Sigmoid colon (tissue), 6 donors: ENCODE measurements at regions not wholly inside any gene's neighbourhood (a gene's known extent, or its start where the extent isn't known, plus 50 kb on each side); places are given as distances from the start of the nearest gene placed in this dataset.

Experiments
- DNase-seq: peaks from one replicate; pipeline ENCODE4 v3.0.0-alpha.2; 2019
- H3K27ac ChIP-seq, 4 donors: fragments of 200-600 bp; sonication (generic); one replicate each; pipeline ENCODE4 v1.5.1; 2016 to 2019; ENCODE audit warnings: mild to moderate bottlenecking in 1 of 4
- H3K27me3 ChIP-seq, 3 donors: fragments of 200-600 bp; sonication (generic); one replicate each; pipeline ENCODE4 v1.5.1; 2019; ENCODE audit warnings: mild to moderate bottlenecking in 1 of 3
- H3K36me3 ChIP-seq, 4 donors: fragments of 200-600 bp; sonication (generic); one replicate each; pipeline ENCODE4 v1.5.1; 2016 to 2019
- H3K4me1 ChIP-seq, 4 donors: fragments of 200-600 bp; sonication (generic); one replicate each; pipeline ENCODE4 v1.5.1; 2017 to 2019
- H3K4me3 ChIP-seq, 4 donors: fragments of 200-600 bp; sonication (generic); one replicate each; pipeline ENCODE4 v1.5.1; 2017 to 2019; ENCODE audit warnings: mild to moderate bottlenecking in 2 of 4, moderate library complexity in 1 of 4
- H3K9me3 ChIP-seq, 4 donors: fragments of 200-600 bp in 3 of 4; sonication (generic) in 3 of 4; one replicate each; pipeline versions ENCODE4 v1.5.1 to v1.6.1; 2013 to 2019
- CTCF ChIP-seq, 4 experiments: fragments of 450-650 bp in 3 of 4; fragments of 200-600 bp in 1 of 4; IDR thresholded peaks; one replicate each; pipeline ENCODE4 v1.5.1; 2016 to 2019; ENCODE audit warnings: antibody characterized with exemption in 4 of 4, mild to moderate bottlenecking in 3 of 4, moderate library complexity in 2 of 4
- EP300 ChIP-seq, 4 donors: sonication (generic); formaldehyde crosslinking; IDR thresholded peaks; one replicate each; pipeline ENCODE4 v1.6.1; 2017; ENCODE audit warnings: antibody characterized with exemption in 4 of 4
- POLR2A ChIP-seq, 2 donors: fragments of 450-650 bp; IDR thresholded peaks; one replicate each; pipeline ENCODE4 v1.6.1; 2016; ENCODE audit warnings: antibody characterized with exemption in 2 of 2, mild to moderate bottlenecking in 2 of 2, moderate library complexity in 2 of 2
- POLR2AphosphoS5 ChIP-seq, 4 donors: sonication (generic); formaldehyde crosslinking; IDR thresholded peaks; one replicate each; pipeline ENCODE4 v1.6.1; 2017; ENCODE audit warnings: antibody characterized with exemption in 4 of 4
- WGBS, 2 donors: extraction: QIAGEN DNeasy Blood & Tissue Kit; methylation state at CpG; one replicate each; pipeline ENCODE4 v1.1.7; 2013; 5-methylcytosine and 5-hydroxymethylcytosine counted together
- intact Hi-C: fragments of 100-400 bp; cut with DNase I; formaldehyde crosslinking; loops from one replicate; pipeline ENCODE4 v1.15.1; 2023
- donor health status: healthy with polysubstance abuse.
- donor health status: healthy.

GRCh38 chr6:44543664-44544063, 156.2 kb downstream of the CDC5L start:
- DNase-seq, result no peak
- H3K27ac ChIP-seq, result no peak overlapping the region

GRCh38 chr6:44545224-44545623, 157.7 kb downstream of the CDC5L start:
- no peaks in the 10 kb centered on the region for H3K4me1 ChIP-seq
- intact Hi-C loops, result no loop called here

More at GRCh38 chr6:44543664-44544063, 156.2 kb downstream of the CDC5L start:
- H3K36me3 ChIP-seq, result no peaks in the 10 kb centered on the region
- no peaks in the 10 kb centered on the region for H3K9me3 ChIP-seq
- intact Hi-C loops, result no loop called here
- no peaks in the 10 kb centered on the region for H3K4me1 ChIP-seq
- no peak for TF ChIP-seq EP300 (IDR thresholded peaks at IDR 0.05)
- TF ChIP-seq POLR2AphosphoS5 (IDR thresholded peaks at IDR 0.05), result no peak
- no peak for TF ChIP-seq CTCF (IDR thresholded peaks at IDR 0.05)
- TF ChIP-seq POLR2A (IDR thresholded peaks at IDR 0.05), result no peak
- H3K4me3 ChIP-seq, result no peak overlapping the region
- H3K27me3 ChIP-seq, result no peaks in the 10 kb centered on the region
- WGBS, 2 donors, result 85 to 91% methylated on average over 3 of the region's 3 CpGs

GRCh38 chr6:44548319-44548718, 160.8 kb downstream of the CDC5L start:
- H3K9me3 ChIP-seq, result no peaks in the 10 kb centered on the region
- WGBS, 2 donors, result 79 to 80% methylated on average over 4 of the region's 4 CpGs
- TF ChIP-seq POLR2A (IDR thresholded peaks at IDR 0.05) (no peak), EP300 (IDR thresholded peaks at IDR 0.05) (no peak), CTCF (IDR thresholded peaks at IDR 0.05) (no peak), POLR2AphosphoS5 (IDR thresholded peaks at IDR 0.05) (no peak)
- no peak overlapping the region for H3K4me3 ChIP-seq
- peaks cover 0 to 4% (median 0%) of the 10 kb centered on the region in 3 donors for H3K27me3 ChIP-seq
- no peaks in the 10 kb centered on the region for H3K36me3 ChIP-seq
- intact Hi-C loops, result no loop called here
- no peak for DNase-seq
- H3K4me1 ChIP-seq, result no peaks in the 10 kb centered on the region
- no peak overlapping the region for H3K27ac ChIP-seq

More at GRCh38 chr6:44545224-44545623, 157.7 kb downstream of the CDC5L start:
- H3K4me3 ChIP-seq, result no peak overlapping the region
- 83 to 92% methylated on average over 1 of the region's 1 CpG for WGBS, 2 donors
- TF ChIP-seq POLR2AphosphoS5 (IDR thresholded peaks at IDR 0.05) (no peak), EP300 (IDR thresholded peaks at IDR 0.05) (no peak), POLR2A (IDR thresholded peaks at IDR 0.05) (no peak), CTCF (IDR thresholded peaks at IDR 0.05) (no peak)
- no peak for DNase-seq
- no peak overlapping the region for H3K27ac ChIP-seq
- no peaks in the 10 kb centered on the region for H3K9me3 ChIP-seq
- no peaks in the 10 kb centered on the region for H3K36me3 ChIP-seq
- no peaks in the 10 kb centered on the region for H3K27me3 ChIP-seq

- 79 to 95% methylated on average over 3 of the region's 3 CpGs for WGBS, 2 donors
- TF ChIP-seq POLR2AphosphoS5 (IDR thresholded peaks at IDR 0.05) (no peak), EP300 (IDR thresholded peaks at IDR 0.05) (no peak), CTCF (IDR thresholded peaks at IDR 0.05) (no peak), POLR2A (IDR thresholded peaks at IDR 0.05) (no peak)
- H3K27me3 ChIP-seq, result peaks cover 0 to 13% (median 0%) of the 10 kb centered on the region in 3 donors
- H3K9me3 ChIP-seq, result no peaks in the 10 kb centered on the region
- no peaks in the 10 kb centered on the region for H3K36me3 ChIP-seq
- H3K4me1 ChIP-seq, result no peaks in the 10 kb centered on the region
- intact Hi-C loops, result no loop called here
- no peak overlapping the region for H3K4me3 ChIP-seq
- no peak overlapping the region for H3K27ac ChIP-seq
- DNase-seq, result no peak
Measured at GRCh38 chr6:44549516-44549915, 162.0 kb downstream of the CDC5L start.

GRCh38 chr6:44554194-44554593, 166.7 kb downstream of the CDC5L start:
- no peak overlapping the region for H3K27ac ChIP-seq
- no peak for TF ChIP-seq CTCF (IDR thresholded peaks at IDR 0.05)
- WGBS, 2 donors, result 93 to 95% methylated on average over 4 of the region's 4 CpGs
- H3K9me3 ChIP-seq, result no peaks in the 10 kb centered on the region
- intact Hi-C loops, result no loop called here
- no peak overlapping the region for H3K4me3 ChIP-seq
- H3K36me3 ChIP-seq, result no peaks in the 10 kb centered on the region
- H3K4me1 ChIP-seq, result peaks cover 0 to 11% (median 7%) of the 10 kb centered on the region in 4 donors
- DNase-seq, result no peak
- peaks cover 0 to 38% (median 0%) of the 10 kb centered on the region in 3 donors for H3K27me3 ChIP-seq
